Breast epithelium (tissue), 3 donors: ENCODE measurements at regions not wholly inside any gene's neighbourhood (a gene's known extent, or its start where the extent isn't known, plus 50 kb on each side); places are given as distances from the start of the nearest gene placed in this dataset.

Experiments
- POLR2A ChIP-seq: fragments of 450-650 bp; IDR thresholded peaks from one replicate; pipeline ENCODE4 v1.6.1; 2016; ENCODE audit warnings: antibody characterized with exemption, mild to moderate bottlenecking, moderate library complexity
- TF ChIP-seq, protein P1 (sequence below), 3 donors: fragments of 450-650 bp; IDR thresholded peaks; one replicate each; pipeline ENCODE4 v1.5.1; 2016 to 2017; ENCODE audit warnings: antibody characterized with exemption in 3 of 3, mild to moderate bottlenecking in 3 of 3, moderate library complexity in 3 of 3

GRCh38 chr5:3996707-3997336 is 401.2 kb downstream of the IRX1 start:
- no peak for TF ChIP-seq POLR2A
- TF ChIP-seq, protein P1, sequence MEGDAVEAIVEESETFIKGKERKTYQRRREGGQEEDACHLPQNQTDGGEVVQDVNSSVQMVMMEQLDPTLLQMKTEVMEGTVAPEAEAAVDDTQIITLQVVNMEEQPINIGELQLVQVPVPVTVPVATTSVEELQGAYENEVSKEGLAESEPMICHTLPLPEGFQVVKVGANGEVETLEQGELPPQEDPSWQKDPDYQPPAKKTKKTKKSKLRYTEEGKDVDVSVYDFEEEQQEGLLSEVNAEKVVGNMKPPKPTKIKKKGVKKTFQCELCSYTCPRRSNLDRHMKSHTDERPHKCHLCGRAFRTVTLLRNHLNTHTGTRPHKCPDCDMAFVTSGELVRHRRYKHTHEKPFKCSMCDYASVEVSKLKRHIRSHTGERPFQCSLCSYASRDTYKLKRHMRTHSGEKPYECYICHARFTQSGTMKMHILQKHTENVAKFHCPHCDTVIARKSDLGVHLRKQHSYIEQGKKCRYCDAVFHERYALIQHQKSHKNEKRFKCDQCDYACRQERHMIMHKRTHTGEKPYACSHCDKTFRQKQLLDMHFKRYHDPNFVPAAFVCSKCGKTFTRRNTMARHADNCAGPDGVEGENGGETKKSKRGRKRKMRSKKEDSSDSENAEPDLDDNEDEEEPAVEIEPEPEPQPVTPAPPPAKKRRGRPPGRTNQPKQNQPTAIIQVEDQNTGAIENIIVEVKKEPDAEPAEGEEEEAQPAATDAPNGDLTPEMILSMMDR (IDR thresholded peaks at IDR 0.05), result no peak
